Fibroblast of lung (primary cell): ENCODE measurements at regions not wholly inside any gene's neighbourhood (a gene's known extent, or its start where the extent isn't known, plus 50 kb on each side); places are given as distances from the start of the nearest gene placed in this dataset.
A peak's percentile ranks its signal among the peaks of the same experiment; 100 is the strongest.

ENCODE experiments used
- DNase-seq, 2 donors: peaks; one replicate each; pipeline versions ENCODE4 v3.0.0 to v3.0.0-alpha.2; 2010; ENCODE audit warnings: low read depth in 2 of 2
- H2AFZ ChIP-seq: 2 replicates; pipeline ENCODE4 v1.5.1; 2012; ENCODE audit warnings: low read length, control low read depth, inconsistent platforms
- H3K27ac ChIP-seq: 2 replicates; pipeline ENCODE4 v1.5.1; 2011; ENCODE audit warnings: low read length, control low read depth; ENCODE audit not compliant: insufficient read depth
- H3K27me3 ChIP-seq: 2 replicates; pipeline ENCODE4 v1.5.1; 2011; ENCODE audit warnings: mild to moderate bottlenecking, low read length; ENCODE audit not compliant: control insufficient read depth, insufficient read depth
- H3K36me3 ChIP-seq: 2 replicates; pipeline ENCODE4 v1.5.1; 2011; ENCODE audit warnings: low read length; ENCODE audit not compliant: control insufficient read depth, insufficient read depth
- H3K4me1 ChIP-seq: 2 replicates; pipeline ENCODE4 v1.5.1; 2011; ENCODE audit warnings: low read length; ENCODE audit not compliant: control insufficient read depth, insufficient read depth; ENCODE audit errors: extremely low read depth
- H3K4me2 ChIP-seq: 2 replicates; pipeline ENCODE4 v1.5.1; 2011; ENCODE audit warnings: low read length, control low read depth; ENCODE audit not compliant: insufficient read depth; ENCODE audit errors: extremely low read depth
- H3K4me3 ChIP-seq, 4 experiments: fragments of 200-600 bp in 1 of 4; sonication (generic) in 1 of 4; replicated peaks in 1 of 4; 2 replicates each; pipeline ENCODE4 v1.5.1; 2011 to 2016; ENCODE audit warnings: low read length in 4 of 4, low read depth in 3 of 4, mild to moderate bottlenecking in 3 of 4, control low read depth in 2 of 4, inconsistent platforms in 1 of 4, mixed read lengths in 1 of 4; ENCODE audit not compliant: insufficient read depth in 1 of 4; ENCODE audit errors: control extremely low read depth in 1 of 4
- H3K79me2 ChIP-seq: 2 replicates; pipeline ENCODE4 v1.5.1; 2012; ENCODE audit warnings: mild to moderate bottlenecking, low read length, inconsistent platforms; ENCODE audit not compliant: control insufficient read depth, insufficient read depth
- H3K9ac ChIP-seq: 2 replicates; pipeline ENCODE4 v1.5.1; 2011; ENCODE audit warnings: mild to moderate bottlenecking, low read length, control low read depth; ENCODE audit not compliant: insufficient read depth
- H3K9me3 ChIP-seq: 2 replicates; pipeline ENCODE4 v1.5.1; 2012; ENCODE audit warnings: low read depth, low read length; ENCODE audit not compliant: control insufficient read depth, insufficient read depth
- H4K20me1 ChIP-seq: 2 replicates; pipeline ENCODE4 v1.5.1; 2011; ENCODE audit warnings: low read length; ENCODE audit not compliant: control insufficient read depth, insufficient read depth; ENCODE audit errors: extremely low read depth
- CTCF ChIP-seq, 2 donors: IDR thresholded peaks in 1 of 2; conservative IDR thresholded peaks in 1 of 2; 1 replicate in 1 of 2; 2 replicates in 1 of 2; pipeline ENCODE4 v1.5.1; 2011 to 2012; ENCODE audit warnings: low read length in 2 of 2, control low read depth in 1 of 2, inconsistent platforms in 1 of 2, low read depth in 1 of 2, mild to moderate bottlenecking in 1 of 2
- EZH2 ChIP-seq: IDR thresholded peaks from 2 replicates; pipeline ENCODE4 v1.5.1; 2012; ENCODE audit warnings: low read length, control low read depth, mild to moderate bottlenecking; ENCODE audit errors: missing control alignments

- Histone ChIP-seq H3K9me3 (no peaks in the 10 kb centered on the region), H3K4me1 (no peaks in the 10 kb centered on the region), H3K79me2 (no peaks in the 10 kb centered on the region), H2AFZ (no peak overlapping the region), H3K27me3 (no peaks in the 10 kb centered on the region), H3K4me3 (no peak overlapping the region), H3K36me3 (no peaks in the 10 kb centered on the region), H3K9ac (no peak overlapping the region), H3K4me2 (no peak overlapping the region), H3K27ac (no peak overlapping the region), H4K20me1 (no peaks in the 10 kb centered on the region)
- TF ChIP-seq CTCF (conservative IDR thresholded peaks at IDR 0.05 in 1 of 2, IDR thresholded peaks at IDR 0.05 in 1 of 2; ENCODE audit: low read depth in 1 of 2, low read length in 2 of 2) (no peak), EZH2 (no peak)
- peak; percentile 54 to 64 for DNase-seq
Measured at GRCh38 chr12:41956353-41956752, 188.3 kb downstream of the GXYLT1 start.

GRCh38 chr12:41950455-41950854 lies 194.2 kb downstream of the GXYLT1 start:
- H3K4me2 ChIP-seq = no peak overlapping the region
- no peak for DNase-seq

GRCh38 chr12:41946106-41946505 lies 198.6 kb downstream of the GXYLT1 start:
- no peaks in the 10 kb centered on the region for H3K9me3 ChIP-seq
- no peak for DNase-seq
- TF ChIP-seq EZH2 = no peak
- TF ChIP-seq CTCF (conservative IDR thresholded peaks at IDR 0.05 in 1 of 2, IDR thresholded peaks at IDR 0.05 in 1 of 2; ENCODE audit: low read depth in 1 of 2, low read length in 2 of 2) = no peak

More at GRCh38 chr12:41950455-41950854, 194.2 kb downstream of the GXYLT1 start:
- no peaks in the 10 kb centered on the region for H3K27me3 ChIP-seq
- no peaks in the 10 kb centered on the region for H3K9me3 ChIP-seq
- H3K9ac ChIP-seq = no peak overlapping the region
- H3K27ac ChIP-seq = no peak overlapping the region
- H2AFZ ChIP-seq = no peak overlapping the region
- H3K79me2 ChIP-seq = no peaks in the 10 kb centered on the region
- no peak overlapping the region for H3K4me3 ChIP-seq
- no peaks in the 10 kb centered on the region for H4K20me1 ChIP-seq
- no peaks in the 10 kb centered on the region for H3K4me1 ChIP-seq
- no peak for TF ChIP-seq EZH2
- no peak for TF ChIP-seq CTCF (conservative IDR thresholded peaks at IDR 0.05 in 1 of 2, IDR thresholded peaks at IDR 0.05 in 1 of 2; ENCODE audit: low read depth in 1 of 2, low read length in 2 of 2)
- no peaks in the 10 kb centered on the region for H3K36me3 ChIP-seq

More at GRCh38 chr12:41946106-41946505, 198.6 kb downstream of the GXYLT1 start:
- no peaks in the 10 kb centered on the region for H3K27me3 ChIP-seq
- H3K4me3 ChIP-seq = no peak overlapping the region
- no peaks in the 10 kb centered on the region for H3K4me1 ChIP-seq
- H3K4me2 ChIP-seq = no peak overlapping the region
- H3K36me3 ChIP-seq = no peaks in the 10 kb centered on the region
- H3K27ac ChIP-seq = no peak overlapping the region
- H3K79me2 ChIP-seq = no peaks in the 10 kb centered on the region
- no peak overlapping the region for H3K9ac ChIP-seq
- H4K20me1 ChIP-seq = no peaks in the 10 kb centered on the region
- no peak overlapping the region for H2AFZ ChIP-seq
